Neural cell (in vitro differentiated cells): ENCODE measurements at regions not wholly inside any gene's neighbourhood (a gene's known extent, or its start where the extent isn't known, plus 50 kb on each side); places are given as distances from the start of the nearest gene placed in this dataset.

Experiments
- H2AFZ ChIP-seq: fragments of 200-600, 300-800 bp; sonication (generic), shearing (Covaris generic); 2 replicates; pipeline ENCODE4 v1.6.0; 2014; ENCODE audit warnings: low read depth, mild to moderate bottlenecking, antibody characterized with exemption, low read length, moderate library complexity
- H3F3A ChIP-seq: fragments of 200-600 bp; shearing (Covaris generic); 2 replicates; pipeline ENCODE4 v1.6.1; 2016; ENCODE audit warnings: mild to moderate bottlenecking, moderate library complexity, mixed read lengths, antibody characterized with exemption, low read length; ENCODE audit not compliant: insufficient read depth, poor library complexity, severe bottlenecking
- H3K27ac ChIP-seq: fragments of 200-600, 300-800 bp; sonication (generic), shearing (Covaris generic); 2 replicates; pipeline ENCODE4 v1.5.1; 2014; ENCODE audit warnings: mild to moderate bottlenecking, low read length, moderate library complexity
- H3K27me3 ChIP-seq: fragments of 300-800, 200-600 bp; sonication (generic), shearing (Covaris generic); 2 replicates; pipeline ENCODE4 v1.6.0; 2014; ENCODE audit warnings: mild to moderate bottlenecking, low read depth, low read length, moderate library complexity; ENCODE audit not compliant: insufficient read depth
- H3K36me3 ChIP-seq: fragments of 300-800, 200-600 bp; sonication (generic), shearing (Covaris generic); 2 replicates; pipeline ENCODE4 v1.5.1; 2014; ENCODE audit warnings: mild to moderate bottlenecking, antibody characterized with exemption, low read length, moderate library complexity; ENCODE audit not compliant: insufficient read depth
- H3K4me2 ChIP-seq: fragments of 300-800, 200-600 bp; sonication (generic), shearing (Covaris generic); 2 replicates; pipeline ENCODE4 v1.6.0; 2014; ENCODE audit warnings: mild to moderate bottlenecking, low read length
- H3K4me3 ChIP-seq: fragments of 300-800, 200-600 bp; sonication (generic), shearing (Covaris generic); 2 replicates; pipeline ENCODE4 v1.5.1; 2014; ENCODE audit warnings: mild to moderate bottlenecking, low read length, moderate library complexity
- H3K79me2 ChIP-seq: fragments of 200-600 bp; shearing (Covaris generic); replicated peaks from 2 replicates; pipeline ENCODE4 v1.6.0; 2014; ENCODE audit warnings: mild to moderate bottlenecking, low read length, moderate library complexity; ENCODE audit not compliant: insufficient read depth
- H3K9ac ChIP-seq: fragments of 300-800, 200-600 bp; sonication (generic), shearing (Covaris generic); 2 replicates; pipeline ENCODE4 v1.6.1; 2016; ENCODE audit warnings: mild to moderate bottlenecking, low read length, mixed read lengths
- H3K9me2 ChIP-seq: fragments of 200-600 bp; shearing (Covaris generic); 2 replicates; pipeline ENCODE4 v1.6.1; 2016; ENCODE audit warnings: mild to moderate bottlenecking, low read length, mixed read lengths; ENCODE audit not compliant: insufficient read depth
- H3K9me3 ChIP-seq: fragments of 200-600, 300-800 bp; sonication (generic), shearing (Covaris generic); 2 replicates; pipeline ENCODE4 v1.6.1; 2016; ENCODE audit warnings: mild to moderate bottlenecking, mixed run types, low read length, moderate library complexity, mixed read lengths
- H4K20me1 ChIP-seq: fragments of 200-600 bp; shearing (Covaris generic); 2 replicates; pipeline ENCODE4 v1.6.1; 2016; ENCODE audit warnings: mild to moderate bottlenecking, mixed run types; ENCODE audit not compliant: insufficient read depth
- EP300 ChIP-seq: fragments of 450-650 bp; conservative IDR thresholded peaks from 2 replicates; pipeline ENCODE4 v1.6.1; 2014; ENCODE audit warnings: antibody characterized with exemption, mild to moderate bottlenecking, moderate library complexity; ENCODE audit not compliant: poor library complexity, severe bottlenecking
- EZH2 ChIP-seq: fragments of 200-600, 300-800 bp; shearing (Covaris generic), sonication (generic); IDR thresholded peaks from 2 replicates; pipeline ENCODE4 v1.6.1; 2014; ENCODE audit warnings: antibody characterized with exemption, low read length, borderline replicate concordance, mild to moderate bottlenecking; ENCODE audit not compliant: insufficient read depth, poor library complexity, severe bottlenecking
- MXI1 ChIP-seq: fragments of 450-650 bp; conservative IDR thresholded peaks from 2 replicates; pipeline ENCODE4 v1.6.1; 2014; ENCODE audit warnings: antibody characterized with exemption, mild to moderate bottlenecking; ENCODE audit not compliant: poor library complexity, severe bottlenecking
- POLR2AphosphoS5 ChIP-seq: IDR thresholded peaks from 2 replicates; pipeline ENCODE4 v1.6.1; 2012
- RAD21 ChIP-seq: fragments of 450-650 bp; conservative IDR thresholded peaks from 2 replicates; pipeline ENCODE4 v1.6.1; 2014; ENCODE audit warnings: antibody characterized with exemption, mild to moderate bottlenecking, moderate library complexity
- SMC3 ChIP-seq: fragments of 450-650 bp; conservative IDR thresholded peaks from 2 replicates; pipeline ENCODE4 v1.6.1; 2014; ENCODE audit warnings: antibody characterized with exemption, mild to moderate bottlenecking, moderate library complexity; ENCODE audit not compliant: poor library complexity
- TAF1 ChIP-seq: IDR thresholded peaks from 2 replicates; pipeline ENCODE4 v1.6.1; 2012; ENCODE audit warnings: low read depth
- TF ChIP-seq, protein P1 (sequence below): IDR thresholded peaks from 2 replicates; pipeline ENCODE4 v1.6.1; 2012; ENCODE audit warnings: borderline replicate concordance
- TF ChIP-seq, protein P2 (sequence below): fragments of 450-650 bp; IDR thresholded peaks from 2 replicates; pipeline ENCODE4 v1.5.1; 2014; ENCODE audit warnings: antibody characterized with exemption, mild to moderate bottlenecking, moderate library complexity; ENCODE audit not compliant: poor library complexity, severe bottlenecking

DNA sequence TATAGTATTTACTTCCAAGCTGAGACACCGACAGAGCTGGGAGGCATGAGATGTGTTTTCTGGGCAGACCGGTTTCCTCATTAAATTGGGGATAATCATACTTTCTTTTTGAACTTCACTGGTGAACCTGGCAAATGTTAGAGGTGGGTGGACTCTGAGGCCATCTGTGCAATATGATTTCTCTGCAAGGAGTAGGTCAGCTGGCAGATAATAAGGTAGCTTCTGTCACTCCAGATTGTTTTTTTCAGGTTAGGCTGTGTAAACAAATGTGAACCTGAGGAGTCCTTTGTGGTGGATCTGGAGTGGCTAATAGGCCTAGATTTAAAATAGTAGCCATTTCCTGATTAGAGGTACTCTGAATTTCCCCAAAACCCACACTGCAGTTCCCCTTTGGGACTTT is 75.4 kb upstream of the S1PR3 start:
- H4K20me1 ChIP-seq, result no peaks in the 10 kb centered on the region
- TF ChIP-seq EP300, result no peak
- TF ChIP-seq EZH2, result no peak
- no peak for TF ChIP-seq RAD21
- TF ChIP-seq, protein P1, sequence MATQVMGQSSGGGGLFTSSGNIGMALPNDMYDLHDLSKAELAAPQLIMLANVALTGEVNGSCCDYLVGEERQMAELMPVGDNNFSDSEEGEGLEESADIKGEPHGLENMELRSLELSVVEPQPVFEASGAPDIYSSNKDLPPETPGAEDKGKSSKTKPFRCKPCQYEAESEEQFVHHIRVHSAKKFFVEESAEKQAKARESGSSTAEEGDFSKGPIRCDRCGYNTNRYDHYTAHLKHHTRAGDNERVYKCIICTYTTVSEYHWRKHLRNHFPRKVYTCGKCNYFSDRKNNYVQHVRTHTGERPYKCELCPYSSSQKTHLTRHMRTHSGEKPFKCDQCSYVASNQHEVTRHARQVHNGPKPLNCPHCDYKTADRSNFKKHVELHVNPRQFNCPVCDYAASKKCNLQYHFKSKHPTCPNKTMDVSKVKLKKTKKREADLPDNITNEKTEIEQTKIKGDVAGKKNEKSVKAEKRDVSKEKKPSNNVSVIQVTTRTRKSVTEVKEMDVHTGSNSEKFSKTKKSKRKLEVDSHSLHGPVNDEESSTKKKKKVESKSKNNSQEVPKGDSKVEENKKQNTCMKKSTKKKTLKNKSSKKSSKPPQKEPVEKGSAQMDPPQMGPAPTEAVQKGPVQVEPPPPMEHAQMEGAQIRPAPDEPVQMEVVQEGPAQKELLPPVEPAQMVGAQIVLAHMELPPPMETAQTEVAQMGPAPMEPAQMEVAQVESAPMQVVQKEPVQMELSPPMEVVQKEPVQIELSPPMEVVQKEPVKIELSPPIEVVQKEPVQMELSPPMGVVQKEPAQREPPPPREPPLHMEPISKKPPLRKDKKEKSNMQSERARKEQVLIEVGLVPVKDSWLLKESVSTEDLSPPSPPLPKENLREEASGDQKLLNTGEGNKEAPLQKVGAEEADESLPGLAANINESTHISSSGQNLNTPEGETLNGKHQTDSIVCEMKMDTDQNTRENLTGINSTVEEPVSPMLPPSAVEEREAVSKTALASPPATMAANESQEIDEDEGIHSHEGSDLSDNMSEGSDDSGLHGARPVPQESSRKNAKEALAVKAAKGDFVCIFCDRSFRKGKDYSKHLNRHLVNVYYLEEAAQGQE, result no peak
- TF ChIP-seq SMC3, result no peak
- TF ChIP-seq, protein P2, sequence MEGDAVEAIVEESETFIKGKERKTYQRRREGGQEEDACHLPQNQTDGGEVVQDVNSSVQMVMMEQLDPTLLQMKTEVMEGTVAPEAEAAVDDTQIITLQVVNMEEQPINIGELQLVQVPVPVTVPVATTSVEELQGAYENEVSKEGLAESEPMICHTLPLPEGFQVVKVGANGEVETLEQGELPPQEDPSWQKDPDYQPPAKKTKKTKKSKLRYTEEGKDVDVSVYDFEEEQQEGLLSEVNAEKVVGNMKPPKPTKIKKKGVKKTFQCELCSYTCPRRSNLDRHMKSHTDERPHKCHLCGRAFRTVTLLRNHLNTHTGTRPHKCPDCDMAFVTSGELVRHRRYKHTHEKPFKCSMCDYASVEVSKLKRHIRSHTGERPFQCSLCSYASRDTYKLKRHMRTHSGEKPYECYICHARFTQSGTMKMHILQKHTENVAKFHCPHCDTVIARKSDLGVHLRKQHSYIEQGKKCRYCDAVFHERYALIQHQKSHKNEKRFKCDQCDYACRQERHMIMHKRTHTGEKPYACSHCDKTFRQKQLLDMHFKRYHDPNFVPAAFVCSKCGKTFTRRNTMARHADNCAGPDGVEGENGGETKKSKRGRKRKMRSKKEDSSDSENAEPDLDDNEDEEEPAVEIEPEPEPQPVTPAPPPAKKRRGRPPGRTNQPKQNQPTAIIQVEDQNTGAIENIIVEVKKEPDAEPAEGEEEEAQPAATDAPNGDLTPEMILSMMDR, result no peak
- H3K9me2 ChIP-seq, result no peaks in the 10 kb centered on the region
- H3K36me3 ChIP-seq, result no peaks in the 10 kb centered on the region
- H3K9me3 ChIP-seq, result no peaks in the 10 kb centered on the region
- H3K79me2 ChIP-seq, result no peaks in the 10 kb centered on the region
- no peak overlapping the region for H3K4me3 ChIP-seq
- no peak overlapping the region for H3K4me2 ChIP-seq
- no peaks in the 10 kb centered on the region for H3F3A ChIP-seq
- no peaks in the 10 kb centered on the region for H3K27me3 ChIP-seq
- H3K9ac ChIP-seq, result no peak overlapping the region
- no peak overlapping the region for H2AFZ ChIP-seq
- no peak overlapping the region for H3K27ac ChIP-seq

DNA sequence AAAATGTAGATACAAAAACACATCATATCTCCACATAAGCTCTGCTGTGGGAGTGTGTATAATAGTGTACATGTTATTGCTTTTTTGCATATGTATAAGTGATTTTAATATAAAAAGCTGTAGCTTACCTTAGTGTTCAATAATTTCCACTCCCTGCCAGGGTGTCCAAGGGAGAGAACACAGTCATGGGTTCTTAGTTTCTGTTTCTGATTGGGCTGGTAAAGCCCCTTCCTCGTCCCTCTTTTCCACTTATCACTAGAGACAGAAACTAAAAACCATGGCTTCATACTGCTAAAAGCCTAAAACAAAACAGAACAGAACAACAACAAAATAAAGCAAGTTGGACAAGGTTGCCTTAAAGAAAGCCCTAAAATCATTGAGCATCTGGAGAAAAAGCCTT is 74.4 kb upstream of the S1PR3 start:
- H3K27ac ChIP-seq, result no peak overlapping the region

More for the DNA sequence above, 74.4 kb upstream of the S1PR3 start:
- H3K27me3 ChIP-seq, result no peaks in the 10 kb centered on the region
- H4K20me1 ChIP-seq, result no peaks in the 10 kb centered on the region
- H3K9me3 ChIP-seq, result no peaks in the 10 kb centered on the region
- no peak for TF ChIP-seq EZH2
- TF ChIP-seq SMC3, result no peak
- TF ChIP-seq, protein P1, result no peak
- TF ChIP-seq EP300, result no peak
- no peak for TF ChIP-seq POLR2AphosphoS5
- TF ChIP-seq, protein P2, result no peak
- TF ChIP-seq TAF1, result no peak
- TF ChIP-seq MXI1, result no peak
- TF ChIP-seq RAD21, result no peak
- H2AFZ ChIP-seq, result no peak overlapping the region
- no peaks in the 10 kb centered on the region for H3K36me3 ChIP-seq
- no peak overlapping the region for H3K4me2 ChIP-seq
- no peaks in the 10 kb centered on the region for H3K79me2 ChIP-seq
- no peak overlapping the region for H3K9ac ChIP-seq
- H3K9me2 ChIP-seq, result no peaks in the 10 kb centered on the region
- H3K4me3 ChIP-seq, result no peak overlapping the region
- H3F3A ChIP-seq, result no peaks in the 10 kb centered on the region
